NCI-H1694 treated with DMSO at 0.1 percent for 48 hours (cell line): ENCODE measurements at regions not wholly inside any gene's neighbourhood (a gene's known extent, or its start where the extent isn't known, plus 50 kb on each side); places are given as distances from the start of the nearest gene placed in this dataset.

Source experiments
- DNase-seq: peaks from one replicate; lab custom pipeline; 2025; lab: John Stamatoyannopoulos, UW

- no peak for DNase-seq
Measured at GRCh38 chr18:28712796-28713425, 536.0 kb upstream of the CDH2 start.

- DNase-seq, result no peak
Measured at GRCh38 chr18:28712172-28712571, 535.2 kb upstream of the CDH2 start.

- DNase-seq, result no peak
Measured at GRCh38 chr18:28711096-28711495, 534.2 kb upstream of the CDH2 start.

GRCh38 chr18:28707006-28707405 is 530.1 kb upstream of the CDH2 start:
- no peak for DNase-seq

GRCh38 chr18:28706397-28706796 is 529.5 kb upstream of the CDH2 start:
- no peak for DNase-seq

- no peak for DNase-seq
Measured at GRCh38 chr18:28705482-28705881, 528.6 kb upstream of the CDH2 start.

GRCh38 chr18:28692337-28692736 is 515.4 kb upstream of the CDH2 start:
- no peak for DNase-seq

- DNase-seq, result no peak
Measured at GRCh38 chr18:28691496-28691840, 514.5 kb upstream of the CDH2 start.

GRCh38 chr18:28690836-28691495 is 514.0 kb upstream of the CDH2 start:
- DNase-seq, result no peak

- DNase-seq, result no peak
Measured at GRCh38 chr18:28690100-28690499, 513.2 kb upstream of the CDH2 start.

GRCh38 chr18:28689588-28689987 is 512.7 kb upstream of the CDH2 start:
- DNase-seq, result no peak

- no peak for DNase-seq
Measured at GRCh38 chr18:28684746-28685355, 507.9 kb upstream of the CDH2 start.

- DNase-seq, result no peak
Measured at GRCh38 chr18:28682912-28683311, 506.0 kb upstream of the CDH2 start.

GRCh38 chr18:28669165-28669564 is 492.2 kb upstream of the CDH2 start:
- DNase-seq, result no peak

GRCh38 chr18:28666216-28666615 is 489.3 kb upstream of the CDH2 start:
- DNase-seq, result no peak

- DNase-seq, result no peak
Measured at GRCh38 chr18:28657961-28658360, 481.0 kb upstream of the CDH2 start.

- no peak for DNase-seq
Measured at GRCh38 chr18:28652654-28653053, 475.7 kb upstream of the CDH2 start.

- DNase-seq, result no peak
Measured at GRCh38 chr18:28651298-28651697, 474.4 kb upstream of the CDH2 start.

GRCh38 chr18:28650860-28651259 is 473.9 kb upstream of the CDH2 start:
- DNase-seq, result no peak

- DNase-seq, result no peak
Measured at GRCh38 chr18:28647961-28648360, 471.0 kb upstream of the CDH2 start.

- no peak for DNase-seq
Measured at GRCh38 chr18:28637897-28638296, 461.0 kb upstream of the CDH2 start.

GRCh38 chr18:28635530-28635929 is 458.6 kb upstream of the CDH2 start:
- no peak for DNase-seq

- no peak for DNase-seq
Measured at GRCh38 chr18:28626756-28627155, 449.8 kb upstream of the CDH2 start.

- DNase-seq, result no peak
Measured at GRCh38 chr18:28607991-28608390, 431.1 kb upstream of the CDH2 start.
